ENCODE measurements at regions not wholly inside any gene's neighbourhood (a gene's known extent, or its start where the extent isn't known, plus 50 kb on each side); places are given as distances from the start of the nearest gene placed in this dataset.

DNA sequence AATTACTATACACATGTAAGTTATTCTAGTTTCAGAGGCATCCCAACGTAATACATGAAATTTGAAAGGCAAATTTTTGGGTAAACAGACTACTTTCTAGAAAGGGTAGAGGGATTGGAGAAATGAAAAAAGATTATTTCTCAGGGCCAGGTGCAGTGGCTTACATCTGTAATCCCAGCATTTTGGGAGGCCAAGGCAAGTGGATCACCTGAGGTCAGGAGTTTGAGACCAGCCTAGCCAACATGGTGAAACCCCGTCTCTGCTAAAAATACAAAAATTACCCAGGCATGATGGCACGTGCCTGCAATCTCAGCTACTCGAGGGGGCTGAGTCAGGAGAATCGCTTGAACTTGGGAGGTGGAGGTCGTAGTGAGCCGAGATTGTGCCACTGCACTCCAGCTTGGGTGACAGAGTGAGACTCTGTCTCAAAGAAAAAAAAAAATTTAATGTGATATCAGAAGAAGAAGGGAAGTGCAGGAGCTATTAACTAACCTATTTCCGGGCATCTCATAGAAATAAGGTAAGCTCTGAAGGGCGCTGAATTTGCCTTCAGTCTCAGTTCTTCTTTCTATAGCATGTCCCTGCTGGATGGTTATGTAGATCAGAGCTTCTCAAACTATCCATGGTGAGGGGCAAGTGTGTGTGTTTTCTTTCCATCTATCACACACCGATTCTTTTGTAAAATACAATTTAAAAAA, 100.3 kb upstream of the MTHFD1L start:
- H3K27me3 ChIP-seq (ENCODE audit: control insufficient read depth in 2 of 2, insufficient read depth in 2 of 2, low read length in 2 of 2) = no peaks in the 10 kb centered on the region
- DNase-seq (ENCODE audit: low read depth, low spot score) (no peak), FAIRE-seq (no peak)
- no peak for TF ChIP-seq EZH2 (IDR thresholded peaks at IDR 0.05; ENCODE audit: borderline replicate concordance, low read depth, low read length, severe bottlenecking)
- TF ChIP-seq POLR2AphosphoS5 (IDR thresholded peaks at IDR 0.05; ENCODE audit: insufficient read depth, low read depth, low read length) = no peak
- no peak for TF ChIP-seq FOS (IDR thresholded peaks at IDR 0.05; ENCODE audit: borderline replicate concordance, insufficient read depth, low read length)
- no peak for TF ChIP-seq MAX (IDR thresholded peaks at IDR 0.05; ENCODE audit: insufficient read depth, insufficient read length)
- TF ChIP-seq MYC (IDR thresholded peaks at IDR 0.05; ENCODE audit: low read depth, low read length) = no peak
- no peak for TF ChIP-seq JUN (IDR thresholded peaks at IDR 0.05; ENCODE audit: borderline replicate concordance, insufficient read depth, insufficient read length, low read depth)
- no peak for TF ChIP-seq GATA2 (IDR thresholded peaks at IDR 0.05; ENCODE audit: insufficient read depth, insufficient read length, low read depth, low read length)
- TF ChIP-seq POLR2A (IDR thresholded peaks at IDR 0.05; ENCODE audit: low read depth, low read length) = no peak
- TF ChIP-seq, protein P1, sequence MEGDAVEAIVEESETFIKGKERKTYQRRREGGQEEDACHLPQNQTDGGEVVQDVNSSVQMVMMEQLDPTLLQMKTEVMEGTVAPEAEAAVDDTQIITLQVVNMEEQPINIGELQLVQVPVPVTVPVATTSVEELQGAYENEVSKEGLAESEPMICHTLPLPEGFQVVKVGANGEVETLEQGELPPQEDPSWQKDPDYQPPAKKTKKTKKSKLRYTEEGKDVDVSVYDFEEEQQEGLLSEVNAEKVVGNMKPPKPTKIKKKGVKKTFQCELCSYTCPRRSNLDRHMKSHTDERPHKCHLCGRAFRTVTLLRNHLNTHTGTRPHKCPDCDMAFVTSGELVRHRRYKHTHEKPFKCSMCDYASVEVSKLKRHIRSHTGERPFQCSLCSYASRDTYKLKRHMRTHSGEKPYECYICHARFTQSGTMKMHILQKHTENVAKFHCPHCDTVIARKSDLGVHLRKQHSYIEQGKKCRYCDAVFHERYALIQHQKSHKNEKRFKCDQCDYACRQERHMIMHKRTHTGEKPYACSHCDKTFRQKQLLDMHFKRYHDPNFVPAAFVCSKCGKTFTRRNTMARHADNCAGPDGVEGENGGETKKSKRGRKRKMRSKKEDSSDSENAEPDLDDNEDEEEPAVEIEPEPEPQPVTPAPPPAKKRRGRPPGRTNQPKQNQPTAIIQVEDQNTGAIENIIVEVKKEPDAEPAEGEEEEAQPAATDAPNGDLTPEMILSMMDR (IDR thresholded peaks at IDR 0.05; ENCODE audit: extremely low read depth in 1 of 2, insufficient read depth in 1 of 2, low read depth in 1 of 2, low read length in 2 of 2) = no peak
- H3K79me2 ChIP-seq (ENCODE audit: control insufficient read depth, insufficient read depth, low read length) = no peaks in the 10 kb centered on the region
- no peaks in the 10 kb centered on the region for H3K9me1 ChIP-seq (replicated peaks; ENCODE audit: control insufficient read depth, extremely low read depth, insufficient read depth, low read length)
- H3K4me1 ChIP-seq (ENCODE audit: control insufficient read depth, extremely low read depth, insufficient read depth, low read length) = peaks cover 13% of the 10 kb centered on the region
- no peak overlapping the region for H3K4me2 ChIP-seq (ENCODE audit: insufficient read depth, low read length)
- POLR2A ChIA-PET = no interaction called here
- dilution Hi-C loops (cut with MboI; ENCODE audit: extremely low pct_ligation_motif_present, low sequenced_read_pairs) = no loop called here
- H4K20me1 ChIP-seq (replicated peaks; ENCODE audit: control insufficient read depth, extremely low read depth, insufficient read depth, low read length) = no peaks in the 10 kb centered on the region
- no peak overlapping the region for H3K27ac ChIP-seq (ENCODE audit: insufficient read depth, low read depth, low read length)
- intact Hi-C loops (cut with micrococcal nuclease) = loop anchor here (5.0 kb wide), 1 partner anchor 83 kb away; no protein-coding TSS in a partner anchor
- CTCF ChIA-PET = interaction anchor here (1.1 kb wide), 1 partner anchor 16 kb away, joined by 3 read pairs; no protein-coding TSS in a partner anchor
- BruUV-seq (replicated peaks) = no TSS peak
- no peak overlapping the region for H3K9ac ChIP-seq (replicated peaks; ENCODE audit: extremely low read depth, insufficient read depth, low read length)
- no peak overlapping the region for H2AFZ ChIP-seq (ENCODE audit: low read depth, low read length)
- H3K9me3 ChIP-seq (replicated peaks; ENCODE audit: control insufficient read depth, insufficient read depth, low read length) = no peaks in the 10 kb centered on the region
- no peak overlapping the region for H3K4me3 ChIP-seq (replicated peaks in 1 of 3; ENCODE audit: insufficient read depth in 1 of 3, low read depth in 1 of 3, low read length in 3 of 3)
- no peaks in the 10 kb centered on the region for H3K36me3 ChIP-seq (ENCODE audit: control insufficient read depth in 2 of 2, extremely low read depth in 1 of 2, insufficient read depth in 2 of 2, low read length in 2 of 2)

Measured in endothelial cell of umbilical vein (primary cell).